ENCODE measurements at regions not wholly inside any gene's neighbourhood (a gene's known extent, or its start where the extent isn't known, plus 50 kb on each side); places are given as distances from the start of the nearest gene placed in this dataset.
A peak's percentile ranks its signal among the peaks of the same experiment; 100 is the strongest.

DNA sequence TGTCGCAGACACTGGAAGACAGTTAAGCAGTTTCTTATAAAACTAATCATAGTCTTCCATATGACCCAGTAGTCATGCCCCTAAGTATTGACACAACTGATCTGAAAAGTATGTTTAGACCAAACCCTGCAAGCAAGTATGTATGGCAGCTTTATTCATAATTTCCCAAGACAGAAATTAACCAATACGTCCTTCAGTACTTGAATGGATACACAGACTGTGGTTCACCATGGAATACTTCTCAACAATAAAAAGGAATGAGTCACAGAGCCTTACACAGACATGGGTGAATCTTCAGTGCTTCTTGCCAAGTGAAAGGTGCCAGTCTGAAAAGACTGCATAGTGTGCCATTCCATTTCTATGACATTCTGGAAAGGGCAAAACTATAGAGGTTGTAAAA is 50.2 kb upstream of the AKR1E2 start:
- DNase-seq (ENCODE audit: low read depth) = peak; percentile 63

DNA sequence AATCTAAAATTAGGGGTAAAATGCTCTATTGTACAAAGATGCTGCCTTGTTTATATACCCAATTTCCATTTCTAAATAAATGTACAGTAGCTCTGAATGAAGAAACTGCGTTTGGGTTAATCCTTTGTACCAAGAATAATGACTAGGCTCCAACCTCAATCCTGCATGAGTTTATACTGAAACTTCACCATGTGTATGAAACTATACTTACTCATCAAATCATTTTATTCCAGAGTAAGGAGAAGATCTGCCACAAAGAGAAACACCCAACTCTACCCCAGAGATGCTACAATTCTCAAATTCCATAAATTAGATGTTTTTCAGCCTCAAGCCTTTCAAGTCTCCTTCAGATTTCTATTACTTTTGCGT is 53.8 kb upstream of the AKR1E2 start:
- no peak for DNase-seq (ENCODE audit: low read depth)

DNA sequence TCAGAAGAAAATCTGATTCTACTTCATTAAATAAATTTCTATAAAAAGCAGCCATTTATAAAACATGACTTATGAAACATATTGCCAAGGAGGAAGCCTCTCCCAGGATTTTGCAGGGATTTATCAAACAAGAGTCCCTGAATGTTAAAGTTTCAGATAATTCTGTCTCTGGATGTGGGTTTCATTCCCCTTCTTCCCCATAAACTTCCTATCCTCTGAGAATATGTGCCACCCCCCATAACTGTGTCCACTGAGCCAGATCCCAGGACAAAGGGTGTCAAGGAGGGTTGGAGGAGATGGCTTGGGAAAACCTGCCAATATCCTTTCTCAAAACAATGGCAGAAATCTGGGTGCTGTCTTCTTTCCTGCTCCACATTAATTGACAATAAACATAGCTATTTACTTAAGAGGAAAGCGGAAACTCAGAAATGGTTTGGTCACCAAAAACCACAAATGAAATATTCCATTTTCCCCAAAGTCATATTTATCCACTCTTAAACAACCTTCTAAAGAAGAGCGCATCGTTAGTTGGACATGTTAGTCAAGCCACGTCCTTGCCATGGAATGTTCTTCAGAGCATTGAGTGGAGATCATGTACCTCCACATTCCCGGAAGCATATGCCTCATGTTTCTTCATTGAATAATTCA is 54.3 kb upstream of the AKR1E2 start:
- peak; percentile 93 for DNase-seq (ENCODE audit: low read depth)

DNA sequence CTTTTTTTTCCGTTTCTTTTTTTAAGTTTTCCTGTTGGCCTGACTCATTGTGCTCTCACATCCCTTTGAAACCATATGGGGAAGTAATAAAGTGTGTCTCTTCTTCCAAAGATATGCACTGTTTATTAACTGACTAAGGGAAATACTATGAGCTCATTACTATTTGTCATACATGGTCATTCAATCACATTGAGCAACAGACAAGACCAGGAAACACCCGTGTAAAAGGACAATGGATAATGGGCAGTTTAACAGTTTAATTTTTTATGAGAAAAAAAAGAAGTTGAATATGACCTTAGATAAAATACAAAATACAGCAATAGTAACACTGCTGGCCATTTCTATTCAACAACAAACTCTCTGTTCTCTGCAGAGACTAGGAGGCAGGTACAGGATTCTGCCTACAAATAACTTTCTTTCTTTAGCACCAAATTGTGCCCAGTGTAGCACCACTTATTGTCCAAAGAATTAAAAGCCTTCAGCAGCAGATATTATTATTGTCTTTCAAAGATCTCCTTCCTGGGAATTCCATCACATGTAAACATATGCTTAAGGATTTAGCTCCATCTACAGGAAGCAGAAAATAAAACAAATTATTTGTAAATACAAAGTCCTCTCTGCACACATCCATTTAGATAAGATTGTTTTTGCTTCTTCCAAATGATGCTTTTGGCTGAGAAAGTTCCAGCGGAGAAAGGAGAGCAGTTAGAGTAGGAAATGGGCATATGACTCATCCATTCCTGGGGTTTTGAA is 55.0 kb upstream of the AKR1E2 start:
- DNase-seq (ENCODE audit: low read depth) = peak; percentile 98

DNA sequence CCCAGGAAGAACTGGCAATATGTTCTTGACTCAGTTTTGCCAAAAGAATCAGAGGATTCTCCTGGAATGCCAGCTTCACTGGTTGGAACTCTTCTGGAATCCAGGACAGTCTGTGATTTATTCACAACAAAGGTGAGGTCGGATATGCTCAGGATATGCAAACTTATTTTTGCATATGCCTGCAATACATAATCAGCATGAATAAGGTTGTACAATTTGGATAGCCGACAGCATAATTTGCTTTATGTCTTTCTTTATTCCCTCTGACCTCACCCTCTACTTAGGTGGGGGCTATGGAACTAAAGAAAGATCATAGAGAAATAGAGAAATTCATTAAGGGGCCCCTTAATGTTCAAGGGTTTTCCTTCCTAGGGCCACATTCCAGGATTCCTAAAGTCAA is 57.6 kb upstream of the AKR1E2 start:
- no peak for DNase-seq (ENCODE audit: low read depth)

DNA sequence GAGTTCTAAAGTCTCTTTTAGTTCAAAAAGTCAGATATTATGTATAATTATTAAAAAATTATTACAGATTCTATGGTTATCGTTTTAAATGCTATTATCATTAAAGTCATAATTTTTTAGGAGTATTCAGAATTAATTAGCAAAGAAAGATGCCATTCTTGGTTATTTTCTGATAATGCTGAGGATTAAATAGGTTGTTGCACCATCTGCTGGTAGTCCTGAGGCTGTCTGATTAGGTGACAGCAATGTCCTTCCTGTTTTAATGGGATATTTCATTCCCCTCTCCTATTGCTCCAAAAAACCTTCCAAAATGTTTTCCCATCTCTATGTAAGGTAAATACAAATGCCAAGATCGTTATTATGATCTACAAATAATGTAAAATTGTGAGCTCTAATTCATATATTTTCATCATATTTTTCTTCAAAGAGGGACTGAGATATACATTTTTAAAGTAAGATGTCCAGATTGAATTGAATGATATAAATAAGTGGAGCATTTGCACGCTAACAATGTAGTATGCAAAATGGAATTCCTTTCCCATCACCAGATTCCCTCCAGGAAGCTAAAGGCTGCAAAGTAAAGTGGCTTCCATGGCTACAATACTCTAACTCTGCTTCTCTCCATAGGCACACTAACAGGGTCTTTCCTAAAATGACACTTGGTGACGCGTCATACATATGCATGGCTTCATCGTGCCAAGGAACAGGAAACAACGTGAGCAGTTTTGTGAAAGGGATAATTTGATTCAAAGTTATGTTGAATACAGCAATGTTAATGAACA is 58.8 kb upstream of the AKR1E2 start:
- peak; percentile 69 for DNase-seq (ENCODE audit: low read depth)

DNA sequence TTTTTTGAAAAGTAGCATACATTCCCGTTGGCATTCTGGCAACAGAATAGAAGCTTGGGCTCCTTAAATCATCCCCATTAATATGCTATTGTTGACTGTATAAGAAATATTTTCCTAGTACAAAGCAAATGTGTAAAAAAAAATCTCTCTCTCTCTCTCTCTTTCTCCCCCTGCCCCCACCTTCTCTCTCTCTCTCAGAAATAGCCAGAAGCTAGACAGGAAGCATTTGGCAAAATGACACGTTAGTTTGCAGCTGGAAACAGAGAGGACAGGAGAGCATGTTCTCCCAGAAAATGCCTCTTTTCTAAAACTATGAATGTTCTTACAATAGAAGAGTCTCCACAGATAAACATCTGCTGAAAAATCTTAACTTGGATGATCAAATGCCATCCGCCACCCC is 59.6 kb upstream of the AKR1E2 start:
- peak; percentile 32 for DNase-seq (ENCODE audit: low read depth)

DNA sequence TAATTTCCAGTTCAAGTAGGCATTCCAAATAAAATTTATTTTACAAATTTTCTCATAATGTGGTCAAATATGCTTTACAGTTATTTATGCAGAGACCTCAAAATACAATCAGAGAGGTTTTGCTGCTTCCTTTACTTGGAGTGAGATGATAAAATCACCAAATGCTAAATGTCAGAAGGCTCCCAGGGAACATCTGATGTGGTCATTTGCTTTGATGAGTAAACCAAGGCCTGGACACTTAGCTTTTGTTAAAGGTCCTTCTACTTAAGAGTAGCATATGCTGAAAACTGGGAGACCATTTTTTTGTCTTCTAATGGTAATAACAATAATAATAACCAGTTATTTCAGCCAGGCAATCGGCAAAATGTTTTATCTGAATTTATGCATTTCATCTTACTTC is 60.6 kb upstream of the AKR1E2 start:
- DNase-seq (ENCODE audit: low read depth) = no peak

DNA sequence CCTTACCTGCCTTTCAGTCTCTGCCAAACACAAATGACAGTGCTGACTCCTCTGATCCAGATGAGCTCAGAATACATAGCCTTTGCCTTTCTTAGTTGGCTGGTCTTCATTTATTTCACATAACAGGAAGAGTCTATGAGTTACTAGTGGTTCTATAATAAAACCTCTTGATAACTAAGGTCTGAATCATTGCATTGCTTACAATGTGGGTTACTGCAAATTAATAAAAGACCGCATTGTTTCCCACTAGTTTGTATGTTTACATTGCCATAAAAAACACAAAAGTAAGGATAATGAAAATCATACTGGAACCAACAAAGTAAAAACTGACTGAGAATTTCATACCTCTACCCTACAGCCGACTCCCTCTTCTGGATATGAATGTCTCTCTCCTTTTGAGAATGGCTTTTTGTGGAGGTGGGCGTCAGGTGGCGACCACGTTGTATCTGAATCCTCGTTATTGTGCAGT is 62.0 kb upstream of the AKR1E2 start:
- peak; percentile 82 for DNase-seq (ENCODE audit: low read depth)

DNA sequence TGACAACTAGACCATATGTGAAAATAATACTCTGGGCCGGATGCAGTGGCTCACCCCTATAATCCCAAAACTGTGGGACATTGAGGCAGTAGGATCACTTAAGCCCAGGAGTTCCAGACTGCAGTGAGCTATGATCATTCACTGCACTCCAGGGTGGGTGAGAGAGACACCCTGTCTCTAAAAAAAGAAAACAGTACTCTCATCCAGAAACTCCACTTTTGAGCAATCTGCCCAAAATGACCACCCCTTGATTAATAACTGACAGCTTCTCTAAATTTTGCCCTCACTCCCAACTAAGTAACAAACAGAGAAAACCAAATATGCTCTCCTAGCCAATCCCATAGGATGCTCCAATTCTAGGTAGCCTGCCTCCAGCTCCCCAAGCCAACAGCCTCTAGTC is 62.5 kb upstream of the AKR1E2 start:
- DNase-seq (ENCODE audit: low read depth) = no peak

DNA sequence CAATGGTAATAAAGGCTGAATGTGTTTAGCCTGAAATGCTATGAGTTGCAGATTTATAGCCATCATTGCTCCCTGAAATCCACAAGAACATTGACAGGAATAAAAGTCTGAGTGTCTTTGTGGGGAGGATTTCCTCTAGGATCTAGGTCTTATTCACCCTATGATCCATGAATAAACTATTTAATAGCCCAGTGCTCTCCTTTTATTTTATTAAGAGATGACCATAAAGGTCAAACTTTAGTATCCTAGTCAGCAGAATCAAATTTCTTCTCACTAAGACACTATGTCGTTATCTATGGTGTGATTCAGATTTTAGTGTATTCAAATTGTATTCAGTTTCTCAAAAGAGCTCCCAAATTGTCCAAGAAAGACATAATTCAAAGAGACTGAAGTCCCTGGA is 67.8 kb upstream of the AKR1E2 start:
- peak; percentile 25 for DNase-seq (ENCODE audit: low read depth)

DNA sequence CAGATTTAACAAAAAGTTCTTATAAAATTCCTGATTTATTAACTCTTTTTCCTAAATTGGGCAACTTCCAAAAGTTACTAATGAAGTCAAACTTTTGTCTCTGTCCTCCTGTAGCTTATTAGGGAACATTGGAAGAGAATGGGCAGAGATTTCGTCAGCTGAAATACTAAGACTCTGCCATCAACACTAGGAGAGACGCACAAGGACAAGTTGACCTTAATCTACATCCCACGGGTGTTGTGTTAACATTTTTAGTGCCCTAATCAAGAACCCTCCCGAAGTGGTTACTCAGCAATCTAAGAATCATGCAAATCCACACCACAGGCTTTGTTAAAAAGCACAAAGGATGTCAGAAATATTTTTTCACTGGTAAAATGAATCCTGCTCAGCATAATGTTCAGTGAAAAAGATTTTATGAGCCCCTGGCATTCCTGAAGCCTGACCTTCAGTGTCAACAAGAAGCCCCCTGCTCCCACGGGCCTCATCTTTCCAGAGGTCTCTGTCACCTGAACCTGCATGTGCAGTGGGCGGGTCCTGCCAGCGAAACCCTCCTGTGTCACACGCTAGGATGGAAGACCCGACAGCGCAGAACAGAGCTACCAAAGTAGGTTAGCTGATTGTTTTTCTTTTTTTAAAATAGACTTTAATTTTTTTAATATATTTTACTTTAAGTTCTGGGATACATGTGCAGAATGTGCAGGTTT is 70.6 kb upstream of the AKR1E2 start:
- no peak for DNase-seq (ENCODE audit: low read depth)

DNA sequence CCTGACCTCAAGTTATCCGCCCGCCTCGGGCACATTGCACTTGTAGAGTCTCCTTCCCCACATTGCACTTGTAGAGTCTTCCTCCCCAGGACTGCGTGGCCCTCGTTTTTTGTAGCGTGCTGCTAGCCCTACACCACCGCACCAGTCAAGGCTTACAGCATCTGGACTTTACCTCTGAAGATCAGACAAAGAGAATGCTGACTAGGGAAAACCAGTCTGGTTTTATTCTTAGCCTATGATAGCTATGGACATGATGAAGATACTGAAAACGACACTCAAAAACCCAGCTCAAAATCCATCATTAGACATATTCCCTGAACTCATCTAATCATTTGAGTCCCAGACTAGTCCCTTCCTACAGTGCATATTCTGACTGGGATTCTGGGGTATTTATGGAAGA is 71.9 kb upstream of the AKR1E2 start:
- no peak for DNase-seq (ENCODE audit: low read depth)

DNA sequence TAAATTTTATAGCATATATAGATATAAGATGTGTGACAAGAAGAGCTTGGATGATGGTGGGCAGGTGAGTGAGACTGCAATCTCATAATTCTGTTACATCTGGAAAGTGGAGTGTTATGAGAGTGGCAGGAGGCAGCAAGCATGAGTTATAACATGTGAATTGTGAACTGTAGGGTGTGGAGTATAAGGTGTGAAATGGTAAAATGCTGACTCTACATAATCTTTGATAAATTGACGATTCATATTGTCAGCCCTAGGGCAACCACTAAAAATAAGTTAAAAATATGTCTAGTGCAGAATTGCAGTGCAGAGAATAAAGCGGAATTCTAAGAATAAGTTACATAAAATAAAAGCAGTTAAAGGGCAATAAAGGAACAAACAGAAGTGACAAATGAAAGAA is 74.8 kb upstream of the AKR1E2 start:
- DNase-seq (ENCODE audit: low read depth) = no peak

DNA sequence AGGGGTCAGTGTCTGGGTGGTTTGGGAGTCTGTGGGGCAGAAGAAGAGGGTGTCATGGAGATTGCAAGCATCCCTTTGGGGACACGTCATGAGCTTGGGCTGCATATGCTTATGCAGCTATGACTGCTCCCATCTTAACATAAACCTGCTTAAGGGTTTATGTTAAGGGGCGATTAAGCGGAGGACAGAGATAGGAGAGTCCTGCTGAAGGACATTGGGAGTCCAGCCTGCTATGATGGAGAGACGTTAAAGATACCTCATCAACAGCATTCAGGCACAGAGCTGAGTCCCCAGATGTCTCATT is 76.8 kb upstream of the AKR1E2 start:
- no peak for DNase-seq (ENCODE audit: low read depth)

DNA sequence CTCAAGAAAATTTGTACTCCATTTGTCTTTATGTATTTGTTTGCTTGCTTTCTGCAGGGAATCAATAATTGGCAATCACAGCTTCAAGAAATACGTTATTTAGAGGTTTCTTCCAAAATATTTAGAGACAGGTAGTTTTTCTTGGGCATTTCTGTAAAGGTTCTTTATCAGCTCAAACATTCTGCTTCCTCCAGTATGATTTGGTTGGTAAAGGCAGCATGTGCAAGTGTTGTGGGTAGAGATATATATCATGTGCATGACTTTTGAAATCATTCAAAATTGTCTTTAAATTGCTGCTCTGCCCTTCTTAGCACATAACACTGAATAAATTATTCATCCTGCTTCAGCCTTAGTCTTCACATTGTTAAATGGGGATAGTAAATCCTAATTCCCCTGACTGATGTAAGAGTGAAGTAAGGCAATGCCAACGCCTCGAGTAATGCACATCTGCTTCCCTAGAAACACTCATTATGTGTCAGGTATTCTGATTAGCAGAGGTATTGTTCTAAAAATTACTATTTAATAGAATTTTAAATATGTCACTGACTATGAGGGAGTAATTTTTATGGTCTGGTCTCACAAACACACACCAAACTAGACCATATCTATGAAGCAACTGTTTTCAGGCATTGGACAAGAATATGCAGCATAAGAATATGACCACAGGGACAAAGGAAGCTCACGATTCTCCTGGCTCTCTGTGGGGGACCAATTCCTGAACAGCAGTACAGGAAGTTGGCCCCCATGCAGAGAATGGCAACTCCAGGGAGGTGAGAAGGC is 77.3 kb upstream of the AKR1E2 start:
- DNase-seq (ENCODE audit: low read depth) = no peak

DNA sequence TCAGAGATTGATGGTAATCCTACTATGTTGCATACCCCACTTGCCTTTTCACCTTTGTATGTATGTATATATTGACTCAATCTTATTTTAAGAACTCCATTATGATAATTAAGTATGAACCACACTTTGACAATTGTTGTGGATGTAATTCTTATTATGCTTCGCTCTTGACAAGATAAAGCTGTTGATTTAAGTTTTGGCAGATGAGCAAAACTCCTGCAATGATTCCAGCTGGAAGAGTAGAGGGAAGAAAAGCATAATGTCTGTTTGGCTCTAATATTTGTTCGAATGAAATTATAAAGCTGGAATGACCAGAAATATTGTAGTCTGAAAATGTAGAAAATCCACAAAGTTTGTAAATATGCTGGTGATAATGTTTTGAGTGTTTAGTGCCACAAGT is 83.8 kb upstream of the AKR1E2 start:
- DNase-seq (ENCODE audit: low read depth) = no peak

DNA sequence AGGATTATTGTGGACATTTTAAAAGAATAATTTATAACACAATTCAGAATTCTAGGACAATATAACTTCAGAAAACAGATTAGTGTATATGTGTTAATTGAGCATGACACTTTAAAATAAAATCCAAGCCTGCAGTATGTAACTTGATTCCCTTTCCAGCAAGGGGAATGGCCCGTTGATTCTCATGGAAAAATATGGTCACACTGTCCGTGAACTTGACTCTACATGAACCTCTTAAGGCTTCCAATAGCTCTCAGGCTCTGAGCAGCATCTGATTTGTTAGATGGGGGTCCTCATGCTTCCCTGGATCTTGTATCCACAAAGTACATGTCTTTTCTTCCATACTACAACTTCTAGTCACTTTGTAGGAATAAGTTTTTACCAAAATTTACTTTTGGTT is 85.5 kb upstream of the AKR1E2 start:
- DNase-seq (ENCODE audit: low read depth) = no peak

DNA sequence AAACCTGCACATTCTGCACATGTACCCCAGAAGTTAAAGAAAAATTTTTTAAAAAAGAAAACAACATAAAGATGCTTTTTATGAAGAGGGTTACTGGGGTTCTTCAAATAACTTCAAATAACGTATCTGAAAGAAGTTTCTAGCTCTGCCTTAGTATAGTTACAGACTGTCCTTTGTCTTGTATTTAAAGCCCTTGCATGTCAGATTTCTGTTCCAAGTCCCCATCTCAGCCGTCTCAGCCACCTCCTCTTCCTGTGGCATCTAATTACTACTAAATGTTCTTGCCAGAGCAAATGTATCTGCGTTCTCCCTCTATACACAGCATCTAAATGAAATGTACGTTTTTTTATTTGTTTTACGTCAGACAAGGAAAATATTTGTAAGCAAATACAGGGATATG is 89.4 kb upstream of the AKR1E2 start:
- no peak for DNase-seq (ENCODE audit: low read depth)

DNA sequence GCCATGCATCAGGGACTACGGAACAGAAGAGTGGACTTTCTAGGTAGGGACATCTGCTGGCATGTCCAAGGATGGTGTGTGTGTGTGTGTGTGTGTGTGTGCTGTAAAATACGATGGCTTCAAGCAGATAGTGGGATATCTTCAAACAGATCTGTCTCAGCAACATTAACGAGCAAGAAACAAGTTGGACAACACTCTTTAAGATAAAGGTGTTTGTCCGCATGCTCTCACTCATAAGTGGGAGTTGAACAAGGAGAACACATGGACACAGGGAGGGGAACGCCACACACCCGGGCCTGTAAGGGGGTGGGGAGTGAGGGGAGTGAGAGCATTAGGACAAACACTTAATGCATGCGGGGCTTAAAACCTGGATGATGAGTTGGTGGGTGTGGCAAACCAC is 89.8 kb upstream of the AKR1E2 start:
- DNase-seq (ENCODE audit: low read depth) = no peak

DNA sequence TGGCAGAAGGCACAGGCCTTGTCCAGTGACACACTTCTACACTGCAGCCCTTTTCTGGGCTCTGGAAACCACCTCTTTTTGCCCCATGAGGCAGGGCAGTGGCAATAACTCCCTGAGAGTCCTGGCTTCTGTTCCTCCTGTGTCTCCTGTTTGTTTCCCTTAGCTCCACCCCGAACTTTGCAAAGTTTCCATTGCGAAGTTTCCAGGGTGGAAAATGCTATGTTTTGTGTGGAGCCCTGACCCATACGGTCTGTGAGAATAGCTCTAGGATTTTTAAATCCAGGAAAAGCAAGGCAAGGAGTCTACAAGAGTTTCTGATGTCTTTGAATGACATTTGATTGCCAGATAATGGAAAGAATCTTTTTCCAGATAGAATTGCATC is 92.2 kb upstream of the AKR1E2 start:
- no peak for DNase-seq (ENCODE audit: low read depth)

Data from HT1080 (cell line).